Right atrium auricular region (tissue), 2 donors: ENCODE measurements at regions not wholly inside any gene's neighbourhood (a gene's known extent, or its start where the extent isn't known, plus 50 kb on each side); places are given as distances from the start of the nearest gene placed in this dataset.
"Not testable (repeated sequence)": the region's sequence is repeated elsewhere in the genome, so short reads cannot be mapped to it uniquely, and the experiment has no call there.

ENCODE experiments used
- DNase-seq: peaks from one replicate; pipeline ENCODE4 v3.0.0-alpha.2; 2019; ENCODE audit warnings: low spot score
- H3K27ac ChIP-seq, 2 donors: fragments of 200-600 bp; sonication (generic); 1 replicate in 1 of 2; 2 replicates in 1 of 2; pipeline ENCODE4 v1.5.1; 2016 to 2019
- H3K27me3 ChIP-seq, 2 donors: fragments of 200-600 bp; sonication (generic); one replicate each; pipeline versions ENCODE4 v1.5.1 to v1.6.0; 2017 to 2019
- H3K36me3 ChIP-seq: fragments of 200-600 bp; sonication (generic); one replicate; pipeline ENCODE4 v1.5.1; 2016
- H3K4me1 ChIP-seq, 2 donors: fragments of 200-600 bp; sonication (generic); one replicate each; pipeline versions ENCODE4 v1.5.1 to v1.6.0; 2017 to 2019
- H3K4me3 ChIP-seq, 2 donors: fragments of 200-600 bp; sonication (generic); 1 replicate in 1 of 2; 2 replicates in 1 of 2; pipeline ENCODE4 v1.5.1; 2017 to 2019; ENCODE audit warnings: mild to moderate bottlenecking in 1 of 2, moderate library complexity in 1 of 2
- H3K9me3 ChIP-seq, 2 donors: fragments of 200-600 bp; sonication (generic); one replicate each; pipeline ENCODE4 v1.5.1; 2019
- TF ChIP-seq, protein P1 (sequence below), 2 donors: fragments of 200-600 bp; sonication (generic); IDR thresholded peaks; one replicate each; pipeline ENCODE4 v1.5.1; 2019; ENCODE audit warnings: antibody characterized with exemption in 2 of 2

DNA sequence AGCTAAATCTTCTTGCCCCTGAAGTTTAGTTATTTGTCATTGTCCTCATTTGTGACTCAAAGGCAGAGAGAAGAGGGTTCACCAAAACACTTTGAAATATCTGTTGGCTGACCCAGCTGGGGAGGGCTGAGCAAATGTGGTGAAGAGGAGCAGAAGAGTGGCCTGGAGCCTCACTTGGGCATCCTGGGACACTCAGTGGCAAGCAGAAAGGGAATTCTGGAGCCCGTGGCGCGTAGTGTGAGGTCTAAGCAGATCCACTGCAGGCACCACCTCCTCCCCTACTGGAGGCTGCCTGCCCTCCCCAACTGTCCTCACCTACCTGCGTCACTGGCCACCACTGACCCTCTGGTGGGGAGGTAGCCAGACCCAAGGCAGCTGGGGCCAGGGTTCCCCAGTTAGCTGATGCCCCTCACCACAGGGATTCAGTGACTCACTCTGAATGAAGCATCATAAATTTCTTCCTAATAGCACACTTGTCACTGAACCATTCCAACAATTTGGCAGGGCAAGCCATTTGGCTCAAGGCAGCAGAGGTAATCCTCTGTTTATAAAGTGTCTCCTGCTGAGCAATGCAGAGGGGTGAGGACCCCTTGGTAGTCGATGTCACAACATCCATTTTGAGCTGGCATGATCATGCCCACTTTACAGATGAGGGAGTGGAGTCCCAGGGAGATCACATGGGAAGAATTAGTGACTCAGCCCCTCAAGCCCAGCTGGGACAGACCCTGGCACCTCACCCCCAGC is 80.3 kb downstream of the NENF start:
- TF ChIP-seq, protein P1, sequence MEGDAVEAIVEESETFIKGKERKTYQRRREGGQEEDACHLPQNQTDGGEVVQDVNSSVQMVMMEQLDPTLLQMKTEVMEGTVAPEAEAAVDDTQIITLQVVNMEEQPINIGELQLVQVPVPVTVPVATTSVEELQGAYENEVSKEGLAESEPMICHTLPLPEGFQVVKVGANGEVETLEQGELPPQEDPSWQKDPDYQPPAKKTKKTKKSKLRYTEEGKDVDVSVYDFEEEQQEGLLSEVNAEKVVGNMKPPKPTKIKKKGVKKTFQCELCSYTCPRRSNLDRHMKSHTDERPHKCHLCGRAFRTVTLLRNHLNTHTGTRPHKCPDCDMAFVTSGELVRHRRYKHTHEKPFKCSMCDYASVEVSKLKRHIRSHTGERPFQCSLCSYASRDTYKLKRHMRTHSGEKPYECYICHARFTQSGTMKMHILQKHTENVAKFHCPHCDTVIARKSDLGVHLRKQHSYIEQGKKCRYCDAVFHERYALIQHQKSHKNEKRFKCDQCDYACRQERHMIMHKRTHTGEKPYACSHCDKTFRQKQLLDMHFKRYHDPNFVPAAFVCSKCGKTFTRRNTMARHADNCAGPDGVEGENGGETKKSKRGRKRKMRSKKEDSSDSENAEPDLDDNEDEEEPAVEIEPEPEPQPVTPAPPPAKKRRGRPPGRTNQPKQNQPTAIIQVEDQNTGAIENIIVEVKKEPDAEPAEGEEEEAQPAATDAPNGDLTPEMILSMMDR (IDR thresholded peaks at IDR 0.05), result no peak
- DNase-seq, result no peak
- peaks cover 0 to 20% of the 10 kb centered on the region in 2 donors for H3K4me1 ChIP-seq
- H3K4me3 ChIP-seq, result no peak overlapping the region
- no peaks in the 10 kb centered on the region for H3K36me3 ChIP-seq
- no peaks in the 10 kb centered on the region for H3K9me3 ChIP-seq
- H3K27me3 ChIP-seq, result no peaks in the 10 kb centered on the region
- H3K27ac ChIP-seq, result no peak overlapping the region

DNA sequence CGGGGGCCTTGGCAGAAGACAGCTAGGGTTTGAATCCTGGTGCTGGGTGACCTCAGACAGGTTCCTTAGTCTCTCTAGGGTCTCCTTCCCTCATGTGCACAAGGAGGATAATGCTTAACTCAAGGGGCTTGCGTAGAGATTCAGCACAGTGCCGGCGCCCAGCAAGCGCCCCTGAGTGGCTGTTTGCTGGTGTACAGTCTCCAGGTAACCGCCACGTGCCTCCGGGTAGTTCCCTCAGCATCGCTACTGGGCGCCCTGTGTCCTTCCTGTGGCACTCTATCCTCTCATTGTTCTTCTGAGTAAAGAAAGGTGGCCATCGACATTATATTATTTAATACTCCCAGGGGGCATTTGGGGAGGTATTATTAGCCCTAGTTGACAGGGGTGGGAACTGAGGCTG is 80.9 kb downstream of the NENF start:
- Histone ChIP-seq H3K9me3 (no peaks in the 10 kb centered on the region), H3K27ac (no peak overlapping the region), H3K4me1 (peaks cover 0 to 23% of the 10 kb centered on the region in 2 donors), H3K36me3 (no peaks in the 10 kb centered on the region), H3K27me3 (no peaks in the 10 kb centered on the region), H3K4me3 (no peak overlapping the region)
- TF ChIP-seq, protein P1 (IDR thresholded peaks at IDR 0.05), result no peak
- DNase-seq, result no peak

DNA sequence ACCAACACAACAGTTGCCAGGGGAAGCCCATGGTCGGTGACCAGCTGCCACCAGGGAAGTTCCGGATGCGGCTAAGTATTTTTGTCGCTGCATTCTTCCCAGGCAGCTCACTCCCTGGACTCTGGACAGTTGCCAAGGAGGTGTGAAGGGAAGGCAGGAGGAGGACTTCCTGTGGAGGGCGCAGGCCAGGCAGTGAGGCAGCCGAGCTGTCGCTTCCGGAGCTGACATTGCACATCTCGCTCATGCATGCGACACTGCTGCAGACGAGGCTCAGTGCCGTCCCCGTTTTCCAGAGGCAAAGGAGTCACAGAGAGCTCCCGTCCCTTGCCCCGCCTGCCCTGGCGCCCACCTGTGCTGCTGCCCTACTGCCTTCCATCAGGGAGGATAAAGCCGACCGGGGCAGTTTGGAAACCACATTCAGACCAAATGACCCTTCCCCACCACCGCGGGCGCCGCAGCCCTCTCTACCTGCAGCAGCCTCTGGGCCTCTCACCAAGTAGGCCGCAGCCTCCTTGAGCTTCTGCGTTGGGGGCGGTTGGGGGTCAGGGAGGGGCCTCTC is 81.4 kb downstream of the NENF start:
- DNase-seq, result no peak
- no peaks in the 10 kb centered on the region for H3K27me3 ChIP-seq
- no peak overlapping the region for H3K27ac ChIP-seq
- TF ChIP-seq, protein P1 (IDR thresholded peaks at IDR 0.05), result no peak
- H3K36me3 ChIP-seq, result no peaks in the 10 kb centered on the region
- H3K9me3 ChIP-seq, result no peaks in the 10 kb centered on the region
- H3K4me3 ChIP-seq, result peak overlapping the region in 1 of 2 donors; percentile 37
- H3K4me1 ChIP-seq, result peaks cover 0 to 28% of the 10 kb centered on the region in 2 donors

DNA sequence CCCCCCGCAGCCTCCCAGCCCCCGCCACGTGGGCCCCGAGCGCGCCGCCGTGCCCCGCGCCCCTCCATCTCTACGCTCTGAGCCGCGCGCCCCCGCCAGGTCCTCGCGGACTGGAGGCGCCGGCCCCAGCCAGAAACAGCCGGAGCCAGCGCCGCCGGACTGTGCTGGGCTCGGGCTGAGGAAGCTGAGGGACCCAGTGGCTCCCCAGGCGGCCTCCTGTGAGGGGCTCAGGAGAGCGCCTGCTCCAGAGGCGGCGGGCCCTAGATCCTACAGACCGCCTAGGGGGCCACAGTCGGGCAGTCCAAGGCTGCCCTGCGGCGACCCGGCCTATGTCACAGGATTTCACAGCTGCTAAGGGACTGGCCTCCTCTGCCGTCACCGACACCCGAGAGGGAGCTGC is 82.1 kb downstream of the NENF start:
- Histone ChIP-seq H3K27me3 (no peaks in the 10 kb centered on the region), H3K36me3 (no peaks in the 10 kb centered on the region), H3K9me3 (no peaks in the 10 kb centered on the region), H3K4me1 (peaks cover 0 to 28% of the 10 kb centered on the region in 2 donors), H3K4me3 (peak overlapping the region in 1 of 2 donors; percentile 37), H3K27ac (no peak overlapping the region)
- no peak for DNase-seq
- TF ChIP-seq, protein P1 (IDR thresholded peaks at IDR 0.05), result no peak

DNA sequence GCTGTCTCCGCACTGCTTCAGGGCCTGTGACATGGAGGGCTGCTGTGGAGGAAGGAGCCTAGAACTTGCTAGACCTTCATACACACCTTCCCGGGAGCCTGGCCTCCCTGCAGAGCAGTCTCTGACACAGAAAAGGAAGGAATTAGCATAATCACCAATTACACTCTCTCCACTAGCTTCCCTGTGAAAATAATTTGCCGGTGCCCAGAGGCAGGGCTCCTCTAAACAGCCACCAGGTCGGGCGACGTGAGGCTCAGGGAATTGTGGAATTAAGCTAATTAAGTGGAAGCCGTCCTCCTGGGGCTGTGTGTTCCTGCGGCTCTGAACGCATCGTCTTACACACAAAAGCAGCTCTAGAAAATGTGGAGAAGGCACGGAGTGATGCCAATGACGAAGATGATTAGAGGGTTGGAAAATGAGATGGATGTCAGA is 82.6 kb downstream of the NENF start:
- H3K4me1 ChIP-seq, result peaks cover 0 to 28% of the 10 kb centered on the region in 2 donors
- no peaks in the 10 kb centered on the region for H3K36me3 ChIP-seq
- no peak overlapping the region for H3K4me3 ChIP-seq
- no peaks in the 10 kb centered on the region for H3K27me3 ChIP-seq
- TF ChIP-seq, protein P1 (IDR thresholded peaks at IDR 0.05), result no peak
- no peak for DNase-seq
- no peak overlapping the region for H3K27ac ChIP-seq
- H3K9me3 ChIP-seq, result no peaks in the 10 kb centered on the region

DNA sequence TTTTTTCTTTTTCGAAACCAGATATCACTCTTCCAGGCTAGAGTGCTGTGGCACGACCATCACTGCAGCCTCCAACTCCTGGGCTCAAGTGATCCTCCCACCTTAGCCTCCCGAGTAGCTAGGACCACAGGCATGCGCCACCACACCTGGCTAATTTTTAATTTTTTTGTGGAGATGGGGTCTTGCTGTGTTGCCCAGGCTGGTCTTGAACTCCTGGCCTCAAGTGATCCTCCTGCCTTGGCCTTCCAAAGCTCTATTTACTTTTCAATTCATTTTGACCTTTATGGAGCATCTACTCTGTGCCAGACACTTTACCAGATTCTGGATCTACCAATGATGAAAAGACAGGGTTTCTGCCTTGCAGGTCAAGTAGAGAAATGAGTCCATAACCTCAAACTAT is 83.3 kb downstream of the NENF start:
- not testable (repeated sequence) for H3K4me3 ChIP-seq, H3K27me3 ChIP-seq, H3K36me3 ChIP-seq, DNase-seq, H3K9me3 ChIP-seq, H3K27ac ChIP-seq
- H3K4me1 ChIP-seq, result peaks cover 0 to 28% of the 10 kb centered on the region in 2 donors
